Gastroesophageal sphincter (tissue), 4 donors: ENCODE measurements at regions not wholly inside any gene's neighbourhood (a gene's known extent, or its start where the extent isn't known, plus 50 kb on each side); places are given as distances from the start of the nearest gene placed in this dataset.

Source experiments
- ATAC-seq: fragments of 150-250 bp; one replicate; pipeline ENCODE4 v1.9.1; 2016; ENCODE audit warnings: mild to moderate bottlenecking, moderate library complexity
- H3K27ac ChIP-seq, 4 donors: fragments of 200-600 bp; sonication (generic) in 3 of 4; 1 replicate in 3 of 4; 2 replicates in 1 of 4; pipeline ENCODE4 v1.5.1; 2016 to 2019
- H3K27me3 ChIP-seq: fragments of 200-600 bp; sonication (generic); one replicate; pipeline ENCODE4 v1.5.1; 2019
- H3K36me3 ChIP-seq, 2 donors: fragments of 200-600 bp; sonication (generic); one replicate each; pipeline ENCODE4 v1.5.1; 2019; ENCODE audit warnings: control low read depth in 1 of 2
- H3K4me1 ChIP-seq, 3 donors: fragments of 200-600 bp; sonication (generic); 1 replicate in 2 of 3; 2 replicates in 1 of 3; pipeline ENCODE4 v1.5.1; 2016 to 2019; ENCODE audit warnings: control low read depth in 2 of 3
- H3K4me3 ChIP-seq, 2 donors: fragments of 200-600 bp; sonication (generic); one replicate each; pipeline ENCODE4 v1.5.1; 2019; ENCODE audit warnings: mild to moderate bottlenecking in 1 of 2, moderate library complexity in 1 of 2
- H3K9me3 ChIP-seq, 3 donors: fragments of 200-600 bp; sonication (generic); one replicate each; pipeline ENCODE4 v1.5.1; 2017 to 2019; ENCODE audit warnings: control low read depth in 2 of 3
- CTCF ChIP-seq, 4 experiments: fragments of 200-600 bp in 2 of 4; fragments of 450-650 bp in 2 of 4; sonication (generic) in 1 of 4; IDR thresholded peaks; one replicate each; pipeline ENCODE4 v1.5.1; 2017 to 2019; ENCODE audit warnings: antibody characterized with exemption in 4 of 4, mild to moderate bottlenecking in 2 of 4, moderate library complexity in 2 of 4
- EP300 ChIP-seq: sonication (generic); formaldehyde crosslinking; IDR thresholded peaks from one replicate; pipeline ENCODE4 v1.6.1; 2017; ENCODE audit warnings: antibody characterized with exemption, mild to moderate bottlenecking
- POLR2A ChIP-seq, 2 donors: fragments of 450-650 bp; IDR thresholded peaks; one replicate each; pipeline ENCODE4 v1.6.1; 2017; ENCODE audit warnings: antibody characterized with exemption in 2 of 2, mild to moderate bottlenecking in 2 of 2, moderate library complexity in 1 of 2
- POLR2AphosphoS5 ChIP-seq: sonication (generic); formaldehyde crosslinking; IDR thresholded peaks from one replicate; pipeline ENCODE4 v1.6.1; 2017; ENCODE audit warnings: antibody characterized with exemption
- WGBS, 2 donors: methylation state at CpG; one replicate each; pipeline ENCODE4 v1.1.5; 2018; ENCODE audit warnings: low coverage in 1 of 2; 5-methylcytosine and 5-hydroxymethylcytosine counted together

DNA sequence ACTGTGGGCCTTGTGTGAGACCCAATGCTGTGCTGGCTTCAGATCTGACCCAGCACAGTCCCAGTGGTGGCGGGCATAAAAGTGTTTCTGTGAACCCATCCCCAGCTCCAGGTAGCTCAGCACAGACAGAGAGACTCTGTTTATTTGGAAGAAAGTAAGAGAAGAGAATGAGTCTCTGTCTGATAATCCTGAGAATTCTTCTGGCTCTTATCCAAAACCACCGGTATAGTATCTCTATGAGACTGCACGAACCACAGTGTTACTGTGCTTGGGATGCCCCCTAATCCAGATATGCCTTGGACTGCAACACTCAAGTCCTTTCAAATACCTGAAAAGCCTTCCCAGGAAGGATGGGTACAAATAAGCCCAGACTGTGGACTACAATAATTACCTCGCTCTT lies 1660.8 kb upstream of the ACO1 start:
- H3K36me3 ChIP-seq: no peaks in the 10 kb centered on the region
- TF ChIP-seq POLR2A (IDR thresholded peaks at IDR 0.05) (no peak), POLR2AphosphoS5 (no peak), CTCF (IDR thresholded peaks at IDR 0.05) (no peak)
- no peaks in the 10 kb centered on the region for H3K27me3 ChIP-seq
- 72 to 73% methylated on average over 3 to 4 of the region's 4 CpGs for WGBS, 2 donors
- no peak for ATAC-seq
- H3K27ac ChIP-seq: no peak overlapping the region
- H3K4me3 ChIP-seq: no peak overlapping the region
- no peaks in the 10 kb centered on the region for H3K4me1 ChIP-seq
- H3K9me3 ChIP-seq: no peaks in the 10 kb centered on the region

DNA sequence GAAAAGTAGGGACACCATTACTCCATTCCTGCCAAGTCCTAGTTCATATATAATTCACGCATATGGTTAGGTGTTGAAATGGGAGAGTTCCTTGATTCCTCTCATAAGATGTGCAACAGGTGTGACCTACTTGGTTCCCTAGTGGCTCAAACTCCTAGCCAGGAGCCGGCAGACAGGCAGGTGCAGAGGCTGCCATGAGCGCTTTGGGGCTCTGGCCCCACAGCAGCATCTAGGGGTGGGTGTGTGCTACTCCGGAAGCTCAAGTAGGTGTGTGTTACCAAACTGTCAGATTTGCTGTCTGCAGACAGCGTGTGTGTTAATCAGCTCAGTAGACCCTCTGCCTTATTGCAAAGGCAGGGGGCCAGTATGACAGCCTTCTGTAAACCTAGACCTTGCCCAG lies 1652.4 kb upstream of the ACO1 start:
- no peak for ATAC-seq
- 79 to 100% methylated on average over 1 to 2 of the region's 5 CpGs for WGBS, 2 donors
- Histone ChIP-seq H3K36me3 (no peaks in the 10 kb centered on the region), H3K27ac (no peak overlapping the region), H3K9me3 (no peaks in the 10 kb centered on the region), H3K27me3 (no peaks in the 10 kb centered on the region), H3K4me3 (no peak overlapping the region), H3K4me1 (no peaks in the 10 kb centered on the region)
- TF ChIP-seq POLR2AphosphoS5 (no peak), EP300 (no peak), CTCF (IDR thresholded peaks at IDR 0.05) (no peak), POLR2A (IDR thresholded peaks at IDR 0.05) (no peak)

GRCh38 chr9:30744871-30745270 lies 1639.6 kb upstream of the ACO1 start:
- Histone ChIP-seq H3K27me3 (no peaks in the 10 kb centered on the region), H3K36me3 (no peaks in the 10 kb centered on the region), H3K4me3 (no peak overlapping the region), H3K9me3 (no peaks in the 10 kb centered on the region), H3K4me1 (no peaks in the 10 kb centered on the region), H3K27ac (no peak overlapping the region)
- WGBS, 2 donors: 30 to 57% methylated on average over 2 of the region's 2 CpGs
- ATAC-seq: no peak
- TF ChIP-seq POLR2AphosphoS5 (no peak), EP300 (no peak), POLR2A (IDR thresholded peaks at IDR 0.05) (no peak), CTCF (IDR thresholded peaks at IDR 0.05) (no peak)

- TF ChIP-seq CTCF (IDR thresholded peaks at IDR 0.05) (no peak), EP300 (no peak), POLR2A (IDR thresholded peaks at IDR 0.05) (no peak), POLR2AphosphoS5 (no peak)
- ATAC-seq: no peak
These were observed 1637.9 kb upstream of the ACO1 start for GRCh38 chr9:30746589-30746988.

DNA sequence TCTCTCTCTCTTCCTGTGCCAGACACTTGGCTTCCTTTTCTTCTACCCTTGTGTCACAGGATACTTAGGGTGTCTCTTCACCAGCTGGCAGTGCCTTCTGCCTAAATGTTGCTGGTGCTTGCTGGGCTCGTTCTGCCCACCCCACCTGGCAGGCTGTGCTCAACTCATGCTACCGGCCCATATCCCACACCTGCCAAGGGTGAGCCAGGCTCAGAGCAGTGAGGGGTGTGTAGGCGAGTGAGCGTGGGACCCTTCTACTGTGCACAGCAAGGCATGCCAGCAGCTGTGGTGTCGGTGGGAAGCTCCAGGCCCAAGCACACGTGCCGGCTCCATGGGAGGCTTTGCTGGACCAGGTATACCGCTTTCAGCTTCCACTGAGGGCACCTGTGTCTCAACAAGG lies 1626.7 kb upstream of the ACO1 start:
- WGBS, 2 donors: 80% methylated on average over 1 of the region's 8 CpGs; no CpG with 5 or more reads in 1 of the 2 donors

More at GRCh38 chr9:30746589-30746988, 1637.9 kb upstream of the ACO1 start:
- H3K27ac ChIP-seq: no peak overlapping the region
- no peak overlapping the region for H3K4me3 ChIP-seq
- no peaks in the 10 kb centered on the region for H3K9me3 ChIP-seq
- no peaks in the 10 kb centered on the region for H3K4me1 ChIP-seq
- H3K27me3 ChIP-seq: no peaks in the 10 kb centered on the region
- no peaks in the 10 kb centered on the region for H3K36me3 ChIP-seq

More for the DNA sequence above, 1626.7 kb upstream of the ACO1 start:
- no peak overlapping the region for H3K27ac ChIP-seq
- ATAC-seq: no peak
- H3K36me3 ChIP-seq: no peaks in the 10 kb centered on the region
- no peak overlapping the region for H3K4me3 ChIP-seq
- no peaks in the 10 kb centered on the region for H3K9me3 ChIP-seq
- H3K4me1 ChIP-seq: no peaks in the 10 kb centered on the region
- H3K27me3 ChIP-seq: no peaks in the 10 kb centered on the region
- TF ChIP-seq CTCF (IDR thresholded peaks at IDR 0.05) (no peak), EP300 (no peak), POLR2A (IDR thresholded peaks at IDR 0.05) (no peak), POLR2AphosphoS5 (no peak)
